KMS-11 (cell line): ENCODE measurements at regions not wholly inside any gene's neighbourhood (a gene's known extent, or its start where the extent isn't known, plus 50 kb on each side); places are given as distances from the start of the nearest gene placed in this dataset.

Experiments used
- H2AFZ ChIP-seq: fragments of 200-600 bp; sonication (generic); 2 replicates; pipeline ENCODE4 v1.6.1; 2016; ENCODE audit warnings: antibody characterized with exemption, mixed run types, low read depth
- H3K27ac ChIP-seq: fragments of 200-600 bp; sonication (generic); 2 replicates; pipeline ENCODE4 v1.6.1; 2016; ENCODE audit warnings: mild to moderate bottlenecking, mixed run types
- H3K27me3 ChIP-seq: fragments of 200-600 bp; sonication (generic); 2 replicates; pipeline ENCODE4 v1.6.1; 2017; ENCODE audit warnings: mild to moderate bottlenecking, low read depth, mixed run types, moderate library complexity; ENCODE audit not compliant: insufficient read depth
- H3K36me3 ChIP-seq: fragments of 200-600 bp; sonication (generic); 2 replicates; pipeline ENCODE4 v1.6.1; 2017; ENCODE audit warnings: mild to moderate bottlenecking, mixed run types; ENCODE audit not compliant: insufficient read depth
- H3K4me1 ChIP-seq: fragments of 200-600 bp; sonication (generic); 2 replicates; pipeline ENCODE4 v1.6.1; 2016; ENCODE audit warnings: mild to moderate bottlenecking, low read depth, mixed run types; ENCODE audit not compliant: poor library complexity, severe bottlenecking
- H3K4me2 ChIP-seq: fragments of 200-600 bp; sonication (generic); 2 replicates; pipeline ENCODE4 v1.7.0; 2016; ENCODE audit warnings: mild to moderate bottlenecking, mixed run types
- H3K4me3 ChIP-seq: fragments of 200-600 bp; sonication (generic); IDR thresholded peaks from 2 replicates; pipeline ENCODE4 v1.6.1; 2017; ENCODE audit warnings: low read depth, low read length, mixed read lengths; ENCODE audit not compliant: insufficient read depth
- H3K79me2 ChIP-seq: fragments of 200-600 bp; sonication (generic); 2 replicates; pipeline ENCODE4 v1.6.1; 2016; ENCODE audit warnings: low read depth, mixed run types; ENCODE audit not compliant: insufficient read depth
- H3K9ac ChIP-seq: fragments of 200-600 bp; sonication (generic); 2 replicates; pipeline ENCODE4 v1.6.1; 2016; ENCODE audit warnings: mild to moderate bottlenecking, mixed run types
- H4K20me1 ChIP-seq: fragments of 200-600 bp; sonication (generic); 2 replicates; pipeline ENCODE4 v1.6.1; 2016; ENCODE audit warnings: mild to moderate bottlenecking, mixed run types; ENCODE audit not compliant: insufficient read depth
- TF ChIP-seq, protein P1 (sequence below): fragments of 200-600 bp; sonication (generic); conservative IDR thresholded peaks from 2 replicates; pipeline ENCODE4 v1.6.1; 2017; ENCODE audit warnings: low read depth, mild to moderate bottlenecking, antibody characterized with exemption, low read length, moderate library complexity, mixed read lengths

DNA sequence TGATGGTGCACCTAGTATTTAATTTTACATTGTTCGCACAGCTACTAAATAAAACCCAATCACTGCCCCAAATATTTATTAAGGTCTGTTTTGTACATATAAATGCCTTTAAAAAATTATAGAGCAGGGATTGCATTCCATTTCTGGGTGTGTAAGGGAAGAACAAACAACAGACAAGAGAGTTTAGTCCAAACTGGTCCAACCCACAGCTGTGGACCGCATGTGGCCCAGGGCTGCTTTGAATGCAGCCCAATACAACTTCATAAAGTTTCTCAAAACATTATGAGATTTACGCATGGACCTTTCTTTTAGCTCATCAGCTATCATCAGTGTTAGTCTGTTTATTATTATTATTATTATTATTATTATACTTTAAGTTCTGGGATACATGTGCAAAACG, 114.8 kb upstream of the LRATD1 start:
- Histone ChIP-seq H3K79me2 (no peaks in the 10 kb centered on the region), H3K4me3 (no peak overlapping the region), H2AFZ (no peak overlapping the region), H3K4me1 (no peaks in the 10 kb centered on the region), H3K27ac (no peak overlapping the region), H3K27me3 (no peaks in the 10 kb centered on the region), H3K36me3 (no peaks in the 10 kb centered on the region), H3K9ac (no peak overlapping the region), H4K20me1 (no peaks in the 10 kb centered on the region), H3K4me2 (no peak overlapping the region)
- TF ChIP-seq, protein P1, sequence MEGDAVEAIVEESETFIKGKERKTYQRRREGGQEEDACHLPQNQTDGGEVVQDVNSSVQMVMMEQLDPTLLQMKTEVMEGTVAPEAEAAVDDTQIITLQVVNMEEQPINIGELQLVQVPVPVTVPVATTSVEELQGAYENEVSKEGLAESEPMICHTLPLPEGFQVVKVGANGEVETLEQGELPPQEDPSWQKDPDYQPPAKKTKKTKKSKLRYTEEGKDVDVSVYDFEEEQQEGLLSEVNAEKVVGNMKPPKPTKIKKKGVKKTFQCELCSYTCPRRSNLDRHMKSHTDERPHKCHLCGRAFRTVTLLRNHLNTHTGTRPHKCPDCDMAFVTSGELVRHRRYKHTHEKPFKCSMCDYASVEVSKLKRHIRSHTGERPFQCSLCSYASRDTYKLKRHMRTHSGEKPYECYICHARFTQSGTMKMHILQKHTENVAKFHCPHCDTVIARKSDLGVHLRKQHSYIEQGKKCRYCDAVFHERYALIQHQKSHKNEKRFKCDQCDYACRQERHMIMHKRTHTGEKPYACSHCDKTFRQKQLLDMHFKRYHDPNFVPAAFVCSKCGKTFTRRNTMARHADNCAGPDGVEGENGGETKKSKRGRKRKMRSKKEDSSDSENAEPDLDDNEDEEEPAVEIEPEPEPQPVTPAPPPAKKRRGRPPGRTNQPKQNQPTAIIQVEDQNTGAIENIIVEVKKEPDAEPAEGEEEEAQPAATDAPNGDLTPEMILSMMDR: no peak

DNA sequence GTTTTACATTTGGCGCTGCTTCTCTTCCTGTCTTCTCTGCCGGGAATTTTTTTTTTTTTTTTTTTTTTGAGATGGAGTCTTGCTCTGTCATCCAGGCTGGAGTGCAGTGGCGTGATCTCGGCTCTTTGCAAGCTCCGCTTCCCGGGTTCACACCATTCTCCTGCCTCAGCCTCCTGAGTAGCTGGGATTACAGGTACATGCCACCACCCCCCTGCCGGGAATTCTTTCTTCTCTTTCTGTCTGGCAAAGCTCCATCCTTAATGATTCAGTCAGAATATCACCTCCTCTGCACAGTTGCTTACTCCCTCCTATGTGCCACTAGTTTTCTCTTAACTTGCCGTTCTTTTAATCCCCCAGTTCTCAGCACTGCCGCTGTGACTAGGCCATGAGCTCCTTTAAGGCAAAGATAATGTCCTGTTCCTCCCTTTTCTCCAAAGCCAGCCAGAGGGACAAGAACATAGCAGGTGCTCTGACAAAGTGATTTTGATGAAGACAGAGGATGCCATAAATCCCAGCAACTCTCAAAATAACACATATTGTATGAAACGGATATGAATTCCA, 112.1 kb upstream of the LRATD1 start:
- Histone ChIP-seq H3K36me3 (no peaks in the 10 kb centered on the region), H3K4me1 (no peaks in the 10 kb centered on the region), H4K20me1 (no peaks in the 10 kb centered on the region), H3K79me2 (no peaks in the 10 kb centered on the region), H3K4me2 (no peak overlapping the region), H3K27me3 (no peaks in the 10 kb centered on the region), H3K9ac (no peak overlapping the region), H3K4me3 (no peak overlapping the region), H2AFZ (no peak overlapping the region), H3K27ac (no peak overlapping the region)
- TF ChIP-seq, protein P1: no peak

DNA sequence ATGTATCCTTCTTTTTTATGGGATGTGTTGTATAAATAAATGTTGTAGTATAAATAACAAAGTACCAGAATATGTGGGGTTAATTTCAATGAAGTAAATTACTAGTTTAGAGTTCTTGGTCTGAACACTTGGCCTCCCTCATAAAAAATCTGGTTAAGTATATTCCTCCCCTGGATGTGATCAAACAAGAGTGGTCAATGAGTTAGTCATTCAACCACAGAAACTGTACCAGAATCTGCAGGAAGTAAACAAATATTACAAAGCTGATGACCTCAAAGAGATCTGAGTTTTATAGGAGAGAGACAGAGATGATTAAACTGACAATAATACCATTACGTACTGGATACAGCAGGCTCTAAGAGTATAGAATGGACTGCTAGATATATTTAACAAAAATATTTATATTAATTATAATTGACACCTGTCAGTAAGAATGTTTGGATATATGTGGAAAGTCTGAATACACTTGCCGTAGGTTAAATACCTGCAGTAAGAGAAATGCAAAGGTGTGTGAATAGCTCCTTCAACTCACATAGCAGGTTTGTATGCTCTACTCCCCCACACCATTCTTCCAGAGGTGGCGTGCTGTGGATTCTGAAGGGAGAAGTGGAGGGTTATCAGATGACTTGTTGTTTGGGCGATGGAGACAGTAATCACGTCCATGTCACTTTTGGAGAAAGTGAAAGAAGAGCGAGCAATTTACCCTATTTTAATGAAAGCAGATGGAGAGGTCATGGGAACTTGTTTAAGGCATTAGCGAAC, 108.3 kb upstream of the LRATD1 start:
- H2AFZ ChIP-seq: no peak overlapping the region
- no peaks in the 10 kb centered on the region for H3K79me2 ChIP-seq
- no peak overlapping the region for H3K27ac ChIP-seq
- no peaks in the 10 kb centered on the region for H3K27me3 ChIP-seq
- TF ChIP-seq, protein P1: no peak
- no peak overlapping the region for H3K4me2 ChIP-seq
- no peaks in the 10 kb centered on the region for H3K4me1 ChIP-seq
- H3K9ac ChIP-seq: no peak overlapping the region
- H3K36me3 ChIP-seq: no peaks in the 10 kb centered on the region
- H4K20me1 ChIP-seq: no peaks in the 10 kb centered on the region
- no peak overlapping the region for H3K4me3 ChIP-seq

DNA sequence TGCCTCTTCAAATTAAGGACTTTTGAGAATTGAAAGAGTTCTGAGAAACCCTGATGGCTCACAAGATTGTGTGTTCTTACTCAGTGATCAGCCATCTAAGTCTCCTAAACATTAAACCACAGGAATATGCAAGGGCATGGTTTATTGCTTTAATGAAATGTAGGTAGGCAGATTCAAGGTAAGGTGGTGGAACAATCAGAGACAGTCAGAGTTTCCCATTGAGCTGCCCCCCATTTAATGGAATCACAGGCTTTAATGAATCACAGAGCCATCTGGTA, 107.8 kb upstream of the LRATD1 start:
- no peaks in the 10 kb centered on the region for H3K79me2 ChIP-seq
- H4K20me1 ChIP-seq: no peaks in the 10 kb centered on the region
- H3K27ac ChIP-seq: no peak overlapping the region
- H3K27me3 ChIP-seq: no peaks in the 10 kb centered on the region
- H3K4me2 ChIP-seq: no peak overlapping the region
- H3K4me3 ChIP-seq: no peak overlapping the region
- H3K36me3 ChIP-seq: no peaks in the 10 kb centered on the region
- TF ChIP-seq, protein P1: no peak
- H2AFZ ChIP-seq: no peak overlapping the region
- no peaks in the 10 kb centered on the region for H3K4me1 ChIP-seq
- no peak overlapping the region for H3K9ac ChIP-seq
